Mesothelial cell of epicardium (in vitro differentiated cells): ENCODE measurements at regions not wholly inside any gene's neighbourhood (a gene's known extent, or its start where the extent isn't known, plus 50 kb on each side); places are given as distances from the start of the nearest gene placed in this dataset.
A peak's percentile ranks its signal among the peaks of the same experiment; 100 is the strongest.

ENCODE experiments used
- DNase-seq, 2 experiments: peaks; one replicate each; pipeline ENCODE4 v3.0.0; 2021; ENCODE audit warnings: low spot score in 2 of 2; ENCODE audit not compliant: unreplicated experiment in 2 of 2
- H3K27ac Mint-ChIP-seq: 2 replicates; pipeline ENCODE4 v1.8.0; 2021; ENCODE audit warnings: mixed read lengths
- H3K27me3 Mint-ChIP-seq: 2 replicates; pipeline ENCODE4 v1.8.0; 2021; ENCODE audit warnings: low read depth, mixed read lengths
- H3K36me3 Mint-ChIP-seq: 2 replicates; pipeline ENCODE4 v1.8.0; 2021; ENCODE audit warnings: mixed read lengths
- H3K4me1 Mint-ChIP-seq: 2 replicates; pipeline ENCODE4 v1.8.0; 2021; ENCODE audit warnings: mixed read lengths
- H3K4me3 Mint-ChIP-seq: 2 replicates; pipeline ENCODE4 v1.8.0; 2021; ENCODE audit warnings: mild to moderate bottlenecking, moderate library complexity, mixed read lengths
- H3K9me3 Mint-ChIP-seq: 2 replicates; pipeline ENCODE4 v1.8.0; 2021; ENCODE audit warnings: mixed read lengths
- CTCF ChIP-seq: fragments of 200-600 bp; sonication (generic); IDR thresholded peaks from one replicate; pipeline ENCODE4 v1.5.0; 2021; ENCODE audit warnings: antibody characterized with exemption; ENCODE audit not compliant: unreplicated experiment

GRCh38 chr18:29753379-29753778 lies 1289.2 kb downstream of the DSC3 start:
- DNase-seq: no peak
- Mint-ChIP-seq H3K27ac (no peak overlapping the region), H3K9me3 (peaks cover 9% of the 10 kb centered on the region), H3K4me3 (no peak overlapping the region), H3K27me3 (no peaks in the 10 kb centered on the region), H3K36me3 (no peaks in the 10 kb centered on the region), H3K4me1 (peaks cover 6% of the 10 kb centered on the region)
- no peak for TF ChIP-seq CTCF

- Mint-ChIP-seq H3K4me1 (peaks cover 6% of the 10 kb centered on the region), H3K9me3 (peaks cover 9% of the 10 kb centered on the region), H3K27ac (peak overlapping the region; percentile 8), H3K27me3 (no peaks in the 10 kb centered on the region), H3K36me3 (no peaks in the 10 kb centered on the region), H3K4me3 (no peak overlapping the region)
- no peak for TF ChIP-seq CTCF
- DNase-seq: no peak
These were observed 1292.8 kb downstream of the DSC3 start for GRCh38 chr18:29749704-29750103.

- H3K27me3 Mint-ChIP-seq: no peaks in the 10 kb centered on the region
- no peak overlapping the region for H3K27ac Mint-ChIP-seq
- H3K9me3 Mint-ChIP-seq: no peaks in the 10 kb centered on the region
- TF ChIP-seq CTCF: no peak
- H3K4me3 Mint-ChIP-seq: no peak overlapping the region
- no peak for DNase-seq
- H3K4me1 Mint-ChIP-seq: no peaks in the 10 kb centered on the region
- no peaks in the 10 kb centered on the region for H3K36me3 Mint-ChIP-seq
These were observed 1301.1 kb downstream of the DSC3 start for GRCh38 chr18:29741461-29741860.

GRCh38 chr18:29737620-29738019 lies 1304.9 kb downstream of the DSC3 start:
- DNase-seq: no peak

GRCh38 chr18:29737190-29737589 lies 1305.4 kb downstream of the DSC3 start:
- H3K36me3 Mint-ChIP-seq: no peaks in the 10 kb centered on the region
- no peak overlapping the region for H3K4me3 Mint-ChIP-seq
- no peak for TF ChIP-seq CTCF
- H3K9me3 Mint-ChIP-seq: peaks cover 23% of the 10 kb centered on the region
- DNase-seq: no peak
- no peak overlapping the region for H3K27ac Mint-ChIP-seq
- no peaks in the 10 kb centered on the region for H3K27me3 Mint-ChIP-seq
- H3K4me1 Mint-ChIP-seq: no peaks in the 10 kb centered on the region

More at GRCh38 chr18:29737620-29738019, 1304.9 kb downstream of the DSC3 start:
- Mint-ChIP-seq H3K36me3 (no peaks in the 10 kb centered on the region), H3K4me1 (no peaks in the 10 kb centered on the region), H3K4me3 (no peak overlapping the region), H3K27ac (no peak overlapping the region), H3K27me3 (no peaks in the 10 kb centered on the region), H3K9me3 (peaks cover 20% of the 10 kb centered on the region)
- no peak for TF ChIP-seq CTCF

- no peak for DNase-seq
- H3K27me3 Mint-ChIP-seq: no peaks in the 10 kb centered on the region
- peaks cover 44% of the 10 kb centered on the region for H3K9me3 Mint-ChIP-seq
- no peak overlapping the region for H3K4me3 Mint-ChIP-seq
- no peak for TF ChIP-seq CTCF
- no peaks in the 10 kb centered on the region for H3K4me1 Mint-ChIP-seq
- no peak overlapping the region for H3K27ac Mint-ChIP-seq
- H3K36me3 Mint-ChIP-seq: no peaks in the 10 kb centered on the region
These were observed 1312.5 kb downstream of the DSC3 start for GRCh38 chr18:29730073-29730472.
